NCI-H2107 treated with DMSO at 0.1 percent for 48 hours (cell line): ENCODE measurements at regions not wholly inside any gene's neighbourhood (a gene's known extent, or its start where the extent isn't known, plus 50 kb on each side); places are given as distances from the start of the nearest gene placed in this dataset.

Experiments
- DNase-seq: peaks from one replicate; lab custom pipeline; 2025; ENCODE audit not compliant: unreplicated experiment; lab: John Stamatoyannopoulos, UW

DNA sequence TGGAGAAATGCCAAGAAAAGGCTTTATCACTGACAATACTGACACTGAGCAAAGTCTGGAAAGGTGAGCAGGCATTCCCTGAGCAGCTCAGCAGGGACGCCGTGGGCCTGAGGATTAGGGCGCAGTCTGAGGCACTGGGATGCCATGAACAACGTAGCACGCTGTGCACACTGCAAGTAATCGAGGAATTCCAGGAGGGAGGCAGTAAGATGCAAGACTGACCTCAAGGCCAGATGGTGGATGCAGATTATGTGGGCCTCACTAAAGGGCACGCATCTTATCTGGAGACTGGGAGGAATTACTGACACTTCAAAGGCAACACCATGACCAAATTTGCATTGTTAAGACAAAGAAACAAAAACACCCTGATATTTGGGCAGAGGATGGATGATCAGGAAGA is 50.4 kb upstream of the OPCML start:
- DNase-seq = no peak

DNA sequence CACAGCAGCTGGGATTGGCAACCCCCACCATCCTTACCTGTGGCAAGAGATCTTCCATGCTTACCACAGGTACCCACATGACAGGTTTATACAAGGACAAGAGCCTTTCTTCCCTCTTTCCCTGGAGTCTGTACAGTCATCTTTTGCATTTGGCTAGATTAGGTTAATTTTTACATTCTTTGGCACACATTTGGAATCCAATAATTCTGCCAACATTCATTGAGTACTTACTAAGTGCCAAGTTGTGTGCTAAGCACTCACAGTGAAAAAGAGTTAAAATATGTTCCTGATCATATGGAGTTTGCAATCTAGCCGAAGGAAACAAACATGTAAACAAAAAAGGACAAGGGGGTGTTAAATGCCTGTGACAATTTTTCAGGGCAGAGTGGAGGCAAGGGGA is 50.0 kb upstream of the OPCML start:
- DNase-seq = no peak
